ENCODE measurements at regions not wholly inside any gene's neighbourhood (a gene's known extent, or its start where the extent isn't known, plus 50 kb on each side); places are given as distances from the start of the nearest gene placed in this dataset.

DNA sequence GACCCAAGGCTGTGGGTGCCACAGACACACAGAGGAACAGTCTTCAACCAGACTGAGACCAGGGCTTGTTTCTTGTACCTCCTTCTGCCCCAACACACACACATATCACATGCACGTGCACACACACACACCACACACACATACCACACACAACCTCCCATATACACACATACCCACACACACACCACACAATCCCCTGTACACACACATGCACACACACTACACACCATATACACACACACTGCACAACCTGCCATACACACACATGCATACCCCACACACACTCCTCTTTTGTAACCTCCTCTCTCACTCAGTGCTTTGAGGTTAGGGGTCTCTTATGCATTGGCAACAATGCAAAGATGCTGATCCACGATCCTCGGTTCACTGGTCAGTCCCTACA, 217.0 kb downstream of the AJAP1 start:
- no peak for DNase-seq (ENCODE audit: low spot score)

DNA sequence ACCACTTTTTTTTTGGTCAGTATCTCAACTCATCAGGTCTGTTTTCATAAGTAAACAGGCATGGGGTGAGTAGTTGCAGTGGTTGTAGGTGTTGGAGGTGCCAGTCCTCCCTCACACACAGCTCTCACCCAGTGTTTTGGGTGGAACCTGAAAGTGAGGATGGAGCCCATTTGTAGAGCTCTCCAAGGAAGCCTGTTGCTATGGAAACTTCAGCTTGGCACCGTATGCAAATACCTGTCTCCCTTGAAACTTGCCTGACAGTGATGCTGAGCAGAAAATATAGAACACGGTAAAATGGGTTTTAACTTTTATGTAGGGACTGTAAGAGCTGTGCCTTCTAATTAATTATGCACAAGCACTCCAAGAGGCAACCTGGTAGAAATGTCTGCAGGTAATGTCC, 214.1 kb downstream of the AJAP1 start:
- no peak for DNase-seq (ENCODE audit: low spot score)

DNA sequence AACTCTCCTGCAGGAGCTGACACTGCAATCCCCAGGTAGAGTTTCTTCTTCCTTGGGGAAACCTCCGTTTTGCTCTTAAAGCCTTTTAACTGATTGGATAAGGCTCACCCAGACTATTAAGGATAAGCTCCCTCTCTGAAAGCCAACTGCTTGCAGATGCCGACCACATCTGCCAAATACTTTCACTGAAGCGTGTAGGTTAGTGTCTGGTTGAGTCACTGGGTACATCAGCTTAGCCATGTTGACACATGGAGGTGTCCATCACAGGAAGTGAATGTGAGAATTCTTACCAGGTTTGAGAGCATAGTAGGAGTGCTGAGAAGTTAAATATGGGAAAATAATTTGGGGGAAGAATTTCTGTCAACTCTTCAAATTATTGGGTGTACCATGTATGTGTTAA, 202.0 kb downstream of the AJAP1 start:
- no peak for DNase-seq (ENCODE audit: low spot score)

DNA sequence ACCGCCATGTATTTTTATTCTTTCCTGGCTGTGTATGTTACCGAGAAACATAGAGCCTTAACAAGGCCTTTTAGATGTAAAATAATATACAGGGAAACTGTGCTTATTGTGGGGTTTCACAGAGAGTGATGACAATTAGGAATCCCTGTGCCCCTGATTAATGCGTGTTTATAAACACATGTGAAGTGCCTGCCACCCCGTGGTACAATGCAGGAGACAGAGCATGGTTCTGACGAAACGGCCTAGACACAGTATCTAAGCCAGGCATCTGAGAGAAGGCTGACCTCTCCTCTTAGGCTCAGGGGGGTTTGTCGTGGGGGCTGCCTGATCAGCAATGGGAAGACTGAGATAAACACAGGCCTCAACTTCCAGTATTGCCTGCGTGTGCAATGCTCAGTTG, 200.0 kb downstream of the AJAP1 start:
- no peak for DNase-seq (ENCODE audit: low spot score)

DNA sequence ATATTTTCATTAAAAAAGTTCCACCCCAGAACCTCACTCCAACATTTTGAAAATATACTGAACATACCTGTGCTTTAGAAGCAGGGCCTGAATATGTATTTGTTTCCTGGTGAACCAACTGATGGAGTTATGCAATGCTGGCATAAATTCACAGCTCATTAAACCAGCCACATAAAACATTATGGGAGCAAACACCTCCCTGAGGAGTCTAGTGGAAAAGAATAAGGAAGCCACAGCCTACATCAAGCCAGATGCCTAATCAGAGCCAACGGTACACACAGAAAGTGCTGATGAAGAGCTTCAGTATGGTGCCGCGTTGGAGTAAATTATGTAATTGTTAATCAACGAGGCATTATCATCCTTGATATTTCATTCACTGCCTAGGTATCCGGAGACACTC, 199.5 kb downstream of the AJAP1 start:
- no peak for DNase-seq (ENCODE audit: low spot score)

DNA sequence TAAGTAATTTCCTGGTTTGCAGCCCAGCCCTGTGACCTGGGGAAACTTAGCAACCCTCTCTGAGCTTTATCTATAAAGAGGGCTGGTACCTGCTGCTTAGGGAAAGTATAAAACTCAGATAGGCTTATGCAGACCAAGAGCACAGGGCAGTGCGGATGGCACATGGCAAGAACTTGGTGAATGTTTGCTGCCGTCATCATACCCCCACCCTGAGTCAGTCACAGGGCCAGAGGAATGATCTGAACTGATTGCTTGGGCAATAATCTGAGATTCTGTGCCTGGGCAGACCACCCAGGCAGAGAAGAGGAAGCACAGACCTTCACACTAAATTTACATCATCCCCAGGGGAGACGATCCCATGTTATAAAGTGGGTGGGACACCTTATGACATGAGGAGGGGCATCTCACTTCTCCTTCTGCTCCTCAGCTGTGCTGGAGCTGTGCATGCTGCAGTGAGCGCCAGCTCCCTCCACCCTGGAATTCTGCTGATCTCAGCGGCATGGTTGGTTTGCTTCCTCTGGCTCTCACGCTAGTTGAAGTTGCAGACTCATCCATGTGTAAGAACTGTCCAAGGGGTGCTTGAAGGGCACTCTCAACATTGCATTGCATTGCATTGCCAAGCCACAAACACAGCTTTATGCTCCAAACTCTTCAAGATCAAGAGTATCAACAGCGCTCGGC, 197.1 kb downstream of the AJAP1 start:
- DNase-seq (ENCODE audit: low spot score), result no peak

DNA sequence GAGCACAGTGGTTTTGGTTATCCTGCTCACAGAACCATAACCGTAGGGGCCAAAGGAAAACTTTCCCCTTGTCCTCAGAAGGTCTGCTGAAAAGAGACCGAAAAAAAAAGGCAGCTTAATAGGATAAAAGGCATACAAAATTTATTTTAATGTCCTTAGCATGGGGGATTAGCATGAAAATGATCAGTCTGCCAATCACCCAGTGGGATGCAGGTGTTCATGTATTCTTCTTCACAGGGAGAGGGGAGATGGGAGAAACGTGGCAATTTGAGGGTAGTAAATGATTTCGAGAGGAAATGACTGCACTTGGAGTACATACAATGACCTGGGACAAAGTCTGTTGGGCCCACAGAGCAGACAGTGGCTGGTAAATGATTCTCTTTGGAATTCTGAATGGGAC, 194.0 kb downstream of the AJAP1 start:
- DNase-seq (ENCODE audit: low spot score), result no peak

DNA sequence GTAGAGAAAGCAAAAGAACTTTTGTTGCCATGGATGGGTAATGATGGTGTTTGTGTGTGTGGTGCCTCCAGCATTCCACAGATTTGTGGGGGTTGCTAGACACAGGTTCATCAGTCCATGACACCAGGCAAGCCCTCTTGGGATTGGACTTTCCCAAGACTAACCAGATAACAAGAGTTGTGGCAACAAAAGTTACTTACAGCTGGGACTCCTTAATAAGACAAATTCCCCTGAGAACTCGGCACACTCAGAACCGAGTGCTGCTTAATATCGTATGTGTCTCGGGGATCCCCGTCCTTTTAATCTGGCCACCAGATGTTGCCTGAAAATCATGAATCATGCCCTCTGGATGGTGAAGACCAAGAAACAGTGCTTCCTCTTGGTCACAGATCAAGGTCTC, 193.3 kb downstream of the AJAP1 start:
- no peak for DNase-seq (ENCODE audit: low spot score)

All from NAMALWA (cell line).